Breast epithelium (tissue), 3 donors: ENCODE measurements at regions not wholly inside any gene's neighbourhood (a gene's known extent, or its start where the extent isn't known, plus 50 kb on each side); places are given as distances from the start of the nearest gene placed in this dataset.

Experiments used
- CTCF ChIP-seq, 3 donors: fragments of 450-650 bp; IDR thresholded peaks; one replicate each; pipeline ENCODE4 v1.5.1; 2016 to 2017; ENCODE audit warnings: antibody characterized with exemption in 3 of 3, mild to moderate bottlenecking in 3 of 3, moderate library complexity in 3 of 3
- POLR2A ChIP-seq: fragments of 450-650 bp; IDR thresholded peaks from one replicate; pipeline ENCODE4 v1.6.1; 2016; ENCODE audit warnings: antibody characterized with exemption, mild to moderate bottlenecking, moderate library complexity
- POLR2AphosphoS5 ChIP-seq, 3 donors: sonication (generic); formaldehyde crosslinking; IDR thresholded peaks; one replicate each; pipeline ENCODE4 v1.6.1; 2017; ENCODE audit warnings: antibody characterized with exemption in 3 of 3

GRCh38 chr9:81391457-81391825 lies 297.9 kb downstream of the TLE1 start:
- TF ChIP-seq CTCF (IDR thresholded peaks at IDR 0.05) (no peak), POLR2A (no peak), POLR2AphosphoS5 (IDR thresholded peaks at IDR 0.05) (no peak)
